OCI-LY7 (cell line): ENCODE measurements at regions not wholly inside any gene's neighbourhood (a gene's known extent, or its start where the extent isn't known, plus 50 kb on each side); places are given as distances from the start of the nearest gene placed in this dataset.

ENCODE experiments used
- CTCF ChIP-seq: fragments of 200-600 bp; sonication (generic); conservative IDR thresholded peaks from 2 replicates; pipeline ENCODE4 v1.5.1; 2014; ENCODE audit warnings: mild to moderate bottlenecking, antibody characterized with exemption, low read length, moderate library complexity, mixed read lengths
- EZH2phosphoT487 ChIP-seq: fragments of 200-600 bp; sonication (generic); IDR thresholded peaks from 2 replicates; pipeline ENCODE4 v1.6.1; 2018; ENCODE audit warnings: low read depth, borderline replicate concordance, mild to moderate bottlenecking, mixed run types, antibody characterized with exemption, low read length, moderate library complexity, mixed read lengths

- TF ChIP-seq CTCF, result no peak
- TF ChIP-seq EZH2phosphoT487, result no peak
Measured at GRCh38 chr13:91132786-91133185, 214.7 kb upstream of the MIR17HG start.
